AG10803 (cell line): ENCODE measurements at regions not wholly inside any gene's neighbourhood (a gene's known extent, or its start where the extent isn't known, plus 50 kb on each side); places are given as distances from the start of the nearest gene placed in this dataset.

Source experiments
- DNase-seq: peaks from one replicate; pipeline ENCODE4 v3.0.0; 2010; ENCODE audit warnings: low read depth
- H3K4me3 ChIP-seq: 2 replicates; pipeline ENCODE4 v1.5.1; 2011; ENCODE audit warnings: mild to moderate bottlenecking, low read length, control low read depth
- CTCF ChIP-seq: conservative IDR thresholded peaks from 2 replicates; pipeline ENCODE4 v1.5.1; 2011; ENCODE audit warnings: mild to moderate bottlenecking, low read length, control low read depth, inconsistent platforms

DNA sequence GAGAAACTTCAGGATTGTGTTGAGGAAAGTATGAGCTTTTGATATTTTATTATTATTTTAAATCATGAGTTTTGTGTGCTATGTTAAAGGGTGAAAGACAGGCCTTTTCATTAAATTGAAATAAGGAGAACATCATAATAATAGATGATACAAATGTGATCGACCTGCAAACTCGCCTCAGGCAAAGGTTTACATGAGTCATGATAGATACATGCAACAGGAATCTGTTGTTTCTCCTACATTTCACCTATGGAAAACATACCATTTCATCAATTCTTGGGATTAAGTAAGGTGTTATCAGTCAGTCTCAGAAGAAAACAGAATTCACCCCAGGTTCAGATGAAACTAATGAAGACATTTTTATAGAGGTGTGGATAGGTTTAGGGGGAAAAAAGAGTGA, 1992.5 kb upstream of the PIK3C3 start:
- TF ChIP-seq CTCF = no peak
- no peak for DNase-seq
- H3K4me3 ChIP-seq = no peak overlapping the region

- no peak overlapping the region for H3K4me3 ChIP-seq
- no peak for TF ChIP-seq CTCF
- peak; percentile 22 for DNase-seq
Observed at GRCh38 chr18:39960550-39960949, 1994.5 kb upstream of the PIK3C3 start.

DNA sequence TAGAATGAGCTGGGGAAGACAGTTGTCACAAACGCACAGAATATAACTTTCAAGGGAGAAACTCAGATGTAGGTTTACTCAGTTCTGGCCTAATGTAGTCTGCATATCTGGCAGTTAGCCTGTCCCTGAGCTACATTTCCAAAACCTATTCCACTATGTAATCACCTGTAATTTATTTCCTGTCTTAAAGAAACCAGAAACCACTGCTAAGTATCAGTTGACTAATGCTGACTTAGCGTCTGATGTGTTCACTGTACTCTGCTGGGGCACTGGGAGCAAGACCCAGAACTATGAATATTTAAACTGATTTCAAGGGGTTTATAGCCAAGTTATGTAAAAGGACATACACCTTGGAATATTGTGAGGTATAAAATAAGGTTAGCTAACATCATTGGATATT, 1995.2 kb upstream of the PIK3C3 start:
- no peak for TF ChIP-seq CTCF
- no peak overlapping the region for H3K4me3 ChIP-seq
- DNase-seq = no peak

GRCh38 chr18:39958876-39959275, 1996.2 kb upstream of the PIK3C3 start:
- DNase-seq = no peak
- no peak for TF ChIP-seq CTCF
- no peak overlapping the region for H3K4me3 ChIP-seq

DNA sequence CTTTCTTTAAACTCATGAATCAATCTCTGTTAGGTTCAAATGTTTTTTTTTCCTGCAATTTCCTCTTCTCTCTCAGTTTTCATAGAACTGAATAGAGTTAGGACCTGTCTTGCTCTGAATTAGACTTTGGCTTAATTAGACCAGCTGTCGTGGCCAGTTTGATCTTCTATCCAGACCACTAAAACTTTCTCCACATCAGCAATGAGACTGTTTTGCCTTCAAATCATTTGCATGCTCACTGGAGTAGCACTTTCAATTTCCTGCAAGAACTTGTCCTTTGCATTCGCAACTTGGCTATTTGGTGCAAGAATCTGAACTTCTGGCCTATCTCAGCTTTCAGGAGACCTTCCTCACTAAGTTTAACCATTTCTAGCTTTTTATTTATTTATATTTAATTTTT, 2002.2 kb upstream of the PIK3C3 start:
- H3K4me3 ChIP-seq = no peak overlapping the region
- no peak for TF ChIP-seq CTCF
- DNase-seq = no peak

DNA sequence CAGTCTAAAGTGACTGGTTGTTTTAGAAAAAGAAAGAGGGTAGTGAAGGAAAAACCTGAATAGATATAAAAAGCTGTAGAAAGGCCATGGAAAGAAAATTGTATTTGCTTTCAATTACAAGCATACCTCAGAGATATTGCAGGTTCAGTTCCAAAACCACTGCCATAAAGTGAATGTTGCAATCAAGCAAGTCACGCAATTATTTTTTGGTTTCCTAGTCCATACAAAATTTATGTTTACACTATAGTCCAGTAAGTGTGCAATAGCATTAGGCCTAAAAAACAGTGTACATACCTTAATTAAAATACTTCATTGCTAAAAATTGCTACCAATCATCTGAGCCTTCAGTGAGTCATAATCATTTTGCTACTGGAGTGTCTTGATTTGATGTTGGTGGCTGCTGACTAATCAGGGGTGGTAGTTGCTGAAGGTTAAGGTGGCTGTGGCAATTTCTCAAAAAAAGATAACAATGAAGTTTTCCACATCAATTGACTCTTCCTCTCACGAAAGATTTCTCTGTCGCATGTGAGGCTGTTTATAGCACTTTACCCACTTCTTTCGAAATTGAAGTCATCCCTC, 2003.8 kb upstream of the PIK3C3 start:
- peak; percentile 65 for DNase-seq
- no peak for TF ChIP-seq CTCF
- H3K4me3 ChIP-seq = no peak overlapping the region

DNA sequence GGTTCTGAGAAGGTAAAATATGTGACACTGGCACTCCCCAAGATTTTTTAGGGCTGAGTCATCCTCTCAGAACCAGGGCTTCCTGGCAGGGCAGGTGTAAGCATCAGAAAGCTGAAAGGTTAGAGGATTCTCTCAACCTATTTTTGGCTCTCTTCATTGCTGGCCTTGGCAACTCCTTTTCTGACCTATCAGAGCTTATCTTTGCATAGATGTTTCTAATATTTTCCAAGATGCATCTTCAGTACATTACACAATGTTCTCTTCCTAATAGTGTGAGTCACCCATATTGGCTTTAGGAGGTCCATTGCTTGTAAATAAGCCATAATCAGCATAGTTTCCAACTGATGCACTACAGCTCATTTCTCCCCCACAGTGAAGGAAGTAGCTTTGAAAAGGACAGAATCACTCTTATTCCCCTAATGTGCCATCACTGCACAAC, 2008.4 kb upstream of the PIK3C3 start:
- peak; percentile 78 for DNase-seq
- H3K4me3 ChIP-seq = no peak overlapping the region
- TF ChIP-seq CTCF = no peak
